Common myeloid progenitor, CD34-positive (primary cell): ENCODE measurements at regions not wholly inside any gene's neighbourhood (a gene's known extent, or its start where the extent isn't known, plus 50 kb on each side); places are given as distances from the start of the nearest gene placed in this dataset.

Experiments
- CTCF ChIA-PET: fragments of 350-600 bp; sonication (Branson Sonifier 250); formaldehyde crosslinking; loops from one replicate; lab custom pipeline; 2021; ENCODE audit warnings: antibody characterized with exemption; lab: Charles Lee
- POLR2A ChIA-PET: fragments of 350-600 bp; sonication (Branson Sonifier 250); formaldehyde crosslinking; loops from one replicate; lab custom pipeline; 2021; ENCODE audit warnings: antibody characterized with exemption; lab: Charles Lee
- DNase-seq, 3 donors: peaks; one replicate each; pipeline versions ENCODE4 v3.0.0 to v3.0.0-alpha.2; 2013
- H3K27ac ChIP-seq, 2 experiments: 1 replicate in 1 of 2; 2 replicates in 1 of 2; pipeline ENCODE4 v1.7.0; 2013; ENCODE audit warnings: inconsistent platforms in 2 of 2, low read length in 2 of 2, mild to moderate bottlenecking in 2 of 2, low read depth in 1 of 2, moderate library complexity in 1 of 2; ENCODE audit not compliant: severe bottlenecking in 2 of 2, insufficient read depth in 1 of 2, poor library complexity in 1 of 2
- H3K27me3 ChIP-seq, 5 experiments: replicated peaks in 2 of 5; 1 replicate in 3 of 5; 2 replicates in 2 of 5; pipeline versions ENCODE4 v1.6.1 to v1.7.0; 2013; ENCODE audit warnings: low read length in 4 of 5, mild to moderate bottlenecking in 2 of 5, moderate library complexity in 2 of 5, inconsistent platforms in 1 of 5; ENCODE audit not compliant: insufficient read depth in 5 of 5, control insufficient read depth in 4 of 5
- H3K36me3 ChIP-seq, 4 experiments: 1 replicate in 2 of 4; 2 replicates in 2 of 4; pipeline versions ENCODE4 v1.6.1 to v1.7.0; 2013; ENCODE audit warnings: low read length in 3 of 4, control low read depth in 1 of 4, mild to moderate bottlenecking in 1 of 4; ENCODE audit not compliant: control insufficient read depth in 4 of 4, insufficient read depth in 4 of 4
- H3K4me1 ChIP-seq, 4 experiments: 1 replicate in 3 of 4; 2 replicates in 1 of 4; pipeline versions ENCODE4 v1.6.1 to v1.7.1; 2013; ENCODE audit warnings: low read length in 3 of 4, mild to moderate bottlenecking in 3 of 4, control low read depth in 1 of 4, inconsistent platforms in 1 of 4, moderate library complexity in 1 of 4; ENCODE audit not compliant: control insufficient read depth in 4 of 4, insufficient read depth in 4 of 4; ENCODE audit errors: control extremely low read depth in 1 of 4
- H3K4me3 ChIP-seq, 7 experiments: 1 replicate in 4 of 7; 2 replicates in 3 of 7; pipeline versions ENCODE4 v1.5.1 to v1.7.0; 2013; ENCODE audit warnings: mild to moderate bottlenecking in 7 of 7, low read length in 6 of 7, moderate library complexity in 6 of 7, inconsistent platforms in 2 of 7, low read depth in 2 of 7, control low read depth in 1 of 7; ENCODE audit not compliant: insufficient read depth in 4 of 7, control insufficient read depth in 1 of 7; ENCODE audit errors: extremely low read depth in 1 of 7
- H3K9me3 ChIP-seq, 5 experiments: 1 replicate in 4 of 5; 2 replicates in 1 of 5; pipeline versions ENCODE4 v1.6.1 to v1.7.1; 2013; ENCODE audit warnings: low read length in 4 of 5, mild to moderate bottlenecking in 2 of 5, inconsistent platforms in 1 of 5, low read depth in 1 of 5, moderate library complexity in 1 of 5; ENCODE audit not compliant: control insufficient read depth in 4 of 5, insufficient read depth in 2 of 5; ENCODE audit errors: control extremely low read depth in 1 of 5
- WGBS: methylation state at CpG from one replicate; pipeline ENCODE4 v1.1.5; 2013; ENCODE audit not compliant: insufficient coverage; 5-methylcytosine and 5-hydroxymethylcytosine counted together

DNA sequence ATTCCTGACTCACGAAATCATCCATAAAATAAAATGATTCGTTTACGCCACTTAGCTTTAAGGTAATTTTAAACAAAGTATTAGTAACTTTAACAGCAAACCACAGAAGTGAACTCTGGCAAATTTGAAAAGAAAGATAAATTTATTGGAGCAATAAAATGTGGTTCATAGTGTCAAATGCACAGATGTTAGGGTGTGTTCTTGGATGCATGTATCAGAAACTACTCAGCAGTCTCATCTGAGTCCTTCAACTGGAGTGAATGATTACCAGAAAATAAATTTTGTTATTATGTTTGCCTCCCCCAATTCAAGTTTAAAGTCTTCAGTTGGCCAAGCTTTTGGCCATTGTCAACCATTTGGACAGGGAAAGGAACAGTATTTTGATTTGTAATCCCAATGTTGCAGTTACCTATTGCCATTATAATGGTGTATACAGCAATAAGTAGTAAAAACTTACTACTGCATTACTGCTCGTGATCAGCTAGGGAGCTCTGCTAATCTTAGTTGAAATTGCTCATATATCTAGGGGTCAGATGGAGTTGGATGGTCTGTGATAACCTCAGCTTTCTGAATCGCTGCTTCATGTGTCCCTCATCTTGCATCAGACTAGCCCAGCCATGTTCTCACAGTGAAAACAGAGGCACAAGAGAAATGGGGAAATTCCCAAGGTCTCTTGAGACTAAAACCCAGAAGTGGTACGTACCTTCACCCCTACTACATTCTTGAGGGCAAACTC lies 254.6 kb upstream of the KCNIP4 start:
- DNase-seq, result no peak
- Histone ChIP-seq H3K36me3 (no peaks in the 10 kb centered on the region), H3K27ac (no peak overlapping the region), H3K27me3 (no peaks in the 10 kb centered on the region), H3K4me1 (no peaks in the 10 kb centered on the region), H3K4me3 (no peak overlapping the region), H3K9me3 (no peaks in the 10 kb centered on the region)
- ChIA-PET POLR2A (no interaction called here), CTCF (interaction anchor here (1.0 kb wide), 1 partner anchor 11 kb away, joined by 3 read pairs; no protein-coding TSS in a partner anchor)
- no CpG with 5 or more reads among the region's 6 CpGs for whole genome bisulfite sequencing

GRCh38 chr4:22202246-22202974 lies 253.8 kb upstream of the KCNIP4 start:
- WGBS, result 85% methylated on average over 3 of the region's 4 CpGs
- CTCF ChIA-PET, result no interaction called here
- DNase-seq, result no peak

GRCh38 chr4:22201256-22201655 lies 252.7 kb upstream of the KCNIP4 start:
- Histone ChIP-seq H3K27me3 (no peaks in the 10 kb centered on the region), H3K4me1 (no peaks in the 10 kb centered on the region), H3K9me3 (no peaks in the 10 kb centered on the region), H3K4me3 (no peak overlapping the region), H3K36me3 (no peaks in the 10 kb centered on the region), H3K27ac (no peak overlapping the region)
- DNase-seq, result no peak
- WGBS, result 47% methylated on average over 2 of the region's 2 CpGs
- POLR2A ChIA-PET, result no interaction called here
- CTCF ChIA-PET, result no interaction called here

More at GRCh38 chr4:22202246-22202974, 253.8 kb upstream of the KCNIP4 start:
- POLR2A ChIA-PET, result no interaction called here
- Histone ChIP-seq H3K36me3 (no peaks in the 10 kb centered on the region), H3K9me3 (no peaks in the 10 kb centered on the region), H3K4me1 (no peaks in the 10 kb centered on the region), H3K27me3 (no peaks in the 10 kb centered on the region), H3K27ac (no peak overlapping the region), H3K4me3 (no peak overlapping the region)

DNA sequence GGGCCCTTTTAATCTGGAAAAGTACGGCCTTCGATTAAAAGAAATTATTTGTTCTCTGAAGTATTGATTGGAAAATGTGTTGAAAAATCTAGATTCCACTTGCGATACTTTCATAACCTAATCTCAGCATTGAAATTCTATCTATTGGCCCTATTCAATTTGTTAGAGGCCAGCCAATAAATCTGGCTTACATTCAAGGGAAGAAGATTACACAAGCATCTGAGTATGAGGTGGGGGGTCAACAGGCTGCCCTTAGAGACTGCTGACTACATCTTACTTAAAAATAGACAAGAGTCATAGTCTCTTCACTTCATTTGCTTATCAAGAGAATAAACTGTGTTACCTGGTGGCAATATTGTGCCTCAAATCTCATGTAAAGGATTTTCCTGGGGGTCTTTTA lies 248.0 kb upstream of the KCNIP4 start:
- Histone ChIP-seq H3K9me3 (no peaks in the 10 kb centered on the region), H3K4me3 (no peak overlapping the region), H3K27ac (no peak overlapping the region), H3K27me3 (no peaks in the 10 kb centered on the region), H3K4me1 (no peaks in the 10 kb centered on the region), H3K36me3 (no peaks in the 10 kb centered on the region)
- WGBS, result no CpG with 5 or more reads among the region's 3 CpGs
- ChIA-PET CTCF (no interaction called here), POLR2A (no interaction called here)
- no peak for DNase-seq

DNA sequence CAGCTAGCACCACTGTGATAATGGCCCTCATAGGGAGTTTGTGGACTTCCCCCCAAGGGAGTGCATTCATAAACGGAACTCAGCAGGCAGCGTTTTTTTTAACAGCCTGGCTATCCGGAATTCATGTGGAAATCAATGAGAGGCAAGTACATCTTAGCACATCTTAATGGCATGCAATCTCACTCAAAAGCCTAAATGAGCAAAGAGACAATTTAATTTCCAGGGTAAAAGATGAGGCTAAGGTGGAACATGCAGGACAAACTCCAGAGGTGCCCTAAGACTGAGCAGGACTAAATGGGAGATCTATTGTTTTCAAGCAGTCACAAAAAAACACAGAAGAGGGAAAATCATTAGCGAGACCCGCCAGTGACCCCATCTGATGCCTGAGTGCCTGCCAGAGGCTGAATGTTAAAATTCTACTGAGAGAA lies 243.5 kb upstream of the KCNIP4 start:
- no peak overlapping the region for H3K4me3 ChIP-seq
- no peak for DNase-seq
- H3K27me3 ChIP-seq, result no peaks in the 10 kb centered on the region
- no peak overlapping the region for H3K27ac ChIP-seq
- no peaks in the 10 kb centered on the region for H3K36me3 ChIP-seq
- 29% methylated on average over 2 of the region's 5 CpGs for WGBS
- H3K4me1 ChIP-seq, result no peaks in the 10 kb centered on the region
- no peaks in the 10 kb centered on the region for H3K9me3 ChIP-seq
- POLR2A ChIA-PET, result no interaction called here
- CTCF ChIA-PET, result interaction anchor here (0.7 kb wide), 1 partner anchor 12 kb away, joined by 3 read pairs; no protein-coding TSS in a partner anchor

GRCh38 chr4:22191565-22191964 lies 243.0 kb upstream of the KCNIP4 start:
- 60% methylated on average over 1 of the region's 2 CpGs for WGBS

GRCh38 chr4:22190855-22191254 lies 242.3 kb upstream of the KCNIP4 start:
- H3K36me3 ChIP-seq, result no peaks in the 10 kb centered on the region
- no peaks in the 10 kb centered on the region for H3K9me3 ChIP-seq
- ChIA-PET POLR2A (no interaction called here), CTCF (no interaction called here)
- H3K27ac ChIP-seq, result no peak overlapping the region
- no peak for DNase-seq
- H3K4me1 ChIP-seq, result no peaks in the 10 kb centered on the region
- no CpG with 5 or more reads among the region's 1 CpG for WGBS
- no peaks in the 10 kb centered on the region for H3K27me3 ChIP-seq
- no peak overlapping the region for H3K4me3 ChIP-seq

More at GRCh38 chr4:22191565-22191964, 243.0 kb upstream of the KCNIP4 start:
- no peaks in the 10 kb centered on the region for H3K4me1 ChIP-seq
- H3K36me3 ChIP-seq, result no peaks in the 10 kb centered on the region
- H3K27ac ChIP-seq, result no peak overlapping the region
- CTCF ChIA-PET, result no interaction called here
- H3K4me3 ChIP-seq, result no peak overlapping the region
- no peak for DNase-seq
- no peaks in the 10 kb centered on the region for H3K9me3 ChIP-seq
- POLR2A ChIA-PET, result no interaction called here
- H3K27me3 ChIP-seq, result no peaks in the 10 kb centered on the region
